ENCODE measurements at regions not wholly inside any gene's neighbourhood (a gene's known extent, or its start where the extent isn't known, plus 50 kb on each side); places are given as distances from the start of the nearest gene placed in this dataset.

DNA sequence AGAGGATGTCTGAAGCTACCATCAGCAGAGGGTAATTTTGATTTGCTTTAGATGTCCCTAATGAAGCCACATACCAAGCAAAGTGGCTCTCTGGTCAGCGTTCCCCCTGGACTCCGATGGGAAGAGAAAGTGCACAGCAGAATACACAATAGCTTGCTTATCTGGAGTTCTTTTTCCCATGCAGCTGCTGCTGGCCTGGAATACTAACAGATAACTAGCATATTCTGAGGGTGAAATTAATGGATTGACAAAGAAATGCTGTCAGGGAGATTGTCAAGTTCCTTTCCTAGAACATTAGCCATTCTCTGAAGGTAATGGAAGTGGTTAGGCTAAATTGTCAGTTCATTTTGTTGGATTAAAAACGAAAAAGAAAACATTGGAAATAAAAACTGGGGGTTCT is 391.3 kb downstream of the FLRT2 start (continued):
- TF ChIP-seq, protein P1, sequence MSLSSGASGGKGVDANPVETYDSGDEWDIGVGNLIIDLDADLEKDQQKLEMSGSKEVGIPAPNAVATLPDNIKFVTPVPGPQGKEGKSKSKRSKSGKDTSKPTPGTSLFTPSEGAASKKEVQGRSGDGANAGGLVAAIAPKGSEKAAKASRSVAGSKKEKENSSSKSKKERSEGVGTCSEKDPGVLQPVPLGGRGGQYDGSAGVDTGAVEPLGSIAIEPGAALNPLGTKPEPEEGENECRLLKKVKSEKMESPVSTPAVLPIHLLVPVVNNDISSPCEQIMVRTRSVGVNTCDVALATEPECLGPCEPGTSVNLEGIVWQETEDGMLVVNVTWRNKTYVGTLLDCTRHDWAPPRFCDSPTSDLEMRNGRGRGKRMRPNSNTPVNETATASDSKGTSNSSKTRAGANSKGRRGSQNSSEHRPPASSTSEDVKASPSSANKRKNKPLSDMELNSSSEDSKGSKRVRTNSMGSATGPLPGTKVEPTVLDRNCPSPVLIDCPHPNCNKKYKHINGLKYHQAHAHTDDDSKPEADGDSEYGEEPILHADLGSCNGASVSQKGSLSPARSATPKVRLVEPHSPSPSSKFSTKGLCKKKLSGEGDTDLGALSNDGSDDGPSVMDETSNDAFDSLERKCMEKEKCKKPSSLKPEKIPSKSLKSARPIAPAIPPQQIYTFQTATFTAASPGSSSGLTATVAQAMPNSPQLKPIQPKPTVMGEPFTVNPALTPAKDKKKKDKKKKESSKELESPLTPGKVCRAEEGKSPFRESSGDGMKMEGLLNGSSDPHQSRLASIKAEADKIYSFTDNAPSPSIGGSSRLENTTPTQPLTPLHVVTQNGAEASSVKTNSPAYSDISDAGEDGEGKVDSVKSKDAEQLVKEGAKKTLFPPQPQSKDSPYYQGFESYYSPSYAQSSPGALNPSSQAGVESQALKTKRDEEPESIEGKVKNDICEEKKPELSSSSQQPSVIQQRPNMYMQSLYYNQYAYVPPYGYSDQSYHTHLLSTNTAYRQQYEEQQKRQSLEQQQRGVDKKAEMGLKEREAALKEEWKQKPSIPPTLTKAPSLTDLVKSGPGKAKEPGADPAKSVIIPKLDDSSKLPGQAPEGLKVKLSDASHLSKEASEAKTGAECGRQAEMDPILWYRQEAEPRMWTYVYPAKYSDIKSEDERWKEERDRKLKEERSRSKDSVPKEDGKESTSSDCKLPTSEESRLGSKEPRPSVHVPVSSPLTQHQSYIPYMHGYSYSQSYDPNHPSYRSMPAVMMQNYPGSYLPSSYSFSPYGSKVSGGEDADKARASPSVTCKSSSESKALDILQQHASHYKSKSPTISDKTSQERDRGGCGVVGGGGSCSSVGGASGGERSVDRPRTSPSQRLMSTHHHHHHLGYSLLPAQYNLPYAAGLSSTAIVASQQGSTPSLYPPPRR (CRISPR knock-in tag; IDR thresholded peaks at IDR 0.05; ENCODE audit: borderline replicate concordance), result no peak
- TF ChIP-seq ZNF160 (CRISPR knock-in tag; IDR thresholded peaks at IDR 0.05), result no peak
- no peak for TF ChIP-seq SOX13 (IDR thresholded peaks at IDR 0.05)
- no peak for TF ChIP-seq SOX13 (CRISPR knock-in tag; conservative IDR thresholded peaks at IDR 0.05 in 1 of 2, IDR thresholded peaks at IDR 0.05 in 1 of 2)

DNA sequence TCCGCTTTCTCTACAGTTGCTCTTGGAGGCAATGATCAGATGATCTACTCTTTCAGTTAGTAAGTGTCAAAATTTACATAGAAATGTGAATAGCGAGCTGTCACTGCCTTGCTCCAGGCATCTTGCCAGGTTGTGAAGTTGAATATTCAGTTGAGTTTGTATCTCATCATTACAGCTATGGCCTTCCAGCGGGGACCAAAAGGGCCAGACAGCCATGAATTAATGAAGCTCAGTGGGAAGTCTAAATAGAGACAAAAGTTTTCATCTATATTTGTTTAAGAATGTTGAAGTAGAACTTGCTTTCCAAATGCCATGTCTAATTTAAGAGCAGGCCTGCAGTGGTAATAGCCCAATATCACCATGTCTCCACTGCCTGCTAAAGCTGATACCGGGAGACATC is 387.8 kb downstream of the FLRT2 start:
- H3K4me2 ChIP-seq (ENCODE audit: low read depth, low read length), result no peak overlapping the region
- DNase-seq (ENCODE audit: low spot score) (no peak), FAIRE-seq (no peak), ATAC-seq (no peak)
- H3K27ac ChIP-seq (ENCODE audit: extremely low read length, insufficient read depth, low read length), result no peak overlapping the region
- no peak for TF ChIP-seq RELA (CRISPR knock-in tag; IDR thresholded peaks at IDR 0.05)
- TF ChIP-seq, protein P2, sequence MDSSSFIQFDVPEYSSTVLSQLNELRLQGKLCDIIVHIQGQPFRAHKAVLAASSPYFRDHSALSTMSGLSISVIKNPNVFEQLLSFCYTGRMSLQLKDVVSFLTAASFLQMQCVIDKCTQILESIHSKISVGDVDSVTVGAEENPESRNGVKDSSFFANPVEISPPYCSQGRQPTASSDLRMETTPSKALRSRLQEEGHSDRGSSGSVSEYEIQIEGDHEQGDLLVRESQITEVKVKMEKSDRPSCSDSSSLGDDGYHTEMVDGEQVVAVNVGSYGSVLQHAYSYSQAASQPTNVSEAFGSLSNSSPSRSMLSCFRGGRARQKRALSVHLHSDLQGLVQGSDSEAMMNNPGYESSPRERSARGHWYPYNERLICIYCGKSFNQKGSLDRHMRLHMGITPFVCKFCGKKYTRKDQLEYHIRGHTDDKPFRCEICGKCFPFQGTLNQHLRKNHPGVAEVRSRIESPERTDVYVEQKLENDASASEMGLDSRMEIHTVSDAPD (CRISPR knock-in tag; IDR thresholded peaks at IDR 0.05), result no peak
- TF ChIP-seq ZSCAN30 (CRISPR knock-in tag; IDR thresholded peaks at IDR 0.05), result no peak
- TF ChIP-seq, protein P3, sequence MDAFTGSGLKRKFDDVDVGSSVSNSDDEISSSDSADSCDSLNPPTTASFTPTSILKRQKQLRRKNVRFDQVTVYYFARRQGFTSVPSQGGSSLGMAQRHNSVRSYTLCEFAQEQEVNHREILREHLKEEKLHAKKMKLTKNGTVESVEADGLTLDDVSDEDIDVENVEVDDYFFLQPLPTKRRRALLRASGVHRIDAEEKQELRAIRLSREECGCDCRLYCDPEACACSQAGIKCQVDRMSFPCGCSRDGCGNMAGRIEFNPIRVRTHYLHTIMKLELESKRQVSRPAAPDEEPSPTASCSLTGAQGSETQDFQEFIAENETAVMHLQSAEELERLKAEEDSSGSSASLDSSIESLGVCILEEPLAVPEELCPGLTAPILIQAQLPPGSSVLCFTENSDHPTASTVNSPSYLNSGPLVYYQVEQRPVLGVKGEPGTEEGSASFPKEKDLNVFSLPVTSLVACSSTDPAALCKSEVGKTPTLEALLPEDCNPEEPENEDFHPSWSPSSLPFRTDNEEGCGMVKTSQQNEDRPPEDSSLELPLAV (CRISPR knock-in tag; conservative IDR thresholded peaks at IDR 0.05; ENCODE audit: low read depth), result no peak
- no peaks in the 10 kb centered on the region for H3K79me2 ChIP-seq (ENCODE audit: insufficient read depth, low read length)
- intact Hi-C loops (cut with micrococcal nuclease; ENCODE audit: unreplicated experiment), result no loop called here
- no peaks in the 10 kb centered on the region for H4K20me1 ChIP-seq (ENCODE audit: insufficient read depth, low read length)
- H3K27me3 ChIP-seq (ENCODE audit: control insufficient read depth in 1 of 2, insufficient read depth in 2 of 2, low read length in 2 of 2), result no peaks in the 10 kb centered on the region
- no peaks in the 10 kb centered on the region for H3K36me3 ChIP-seq (replicated peaks in 1 of 2; ENCODE audit: control insufficient read depth in 1 of 2, insufficient read depth in 2 of 2, low read length in 2 of 2)
- no peak overlapping the region for H2AFZ ChIP-seq (ENCODE audit: low read length)
- H3K4me3 ChIP-seq (replicated peaks in 1 of 3; ENCODE audit: insufficient read depth in 1 of 3, low read depth in 2 of 3, low read length in 3 of 3), result no peak overlapping the region
- H3K9me3 ChIP-seq (ENCODE audit: low read length), result peaks cover 74% of the 10 kb centered on the region
- ChIA-PET POLR2A (no interaction called here), CTCF (ENCODE audit: low intra/inter-chr PET ratio, low total read pairs) (no interaction called here)
- no TSS peak for BruUV-seq (replicated peaks)
- no peaks in the 10 kb centered on the region for H3K4me1 ChIP-seq (ENCODE audit: insufficient read depth, low read length)
- WGBS (ENCODE audit: low lambda C conversion rate), result 3% methylated on average over 4 of the region's 4 CpGs
- in situ Hi-C loops (cut with HindIII; ENCODE audit: extremely low pct_ligation_motif_present, low pct_unique_long_range_greater_than_20kb), result no loop called here
- H3K9ac ChIP-seq (ENCODE audit: insufficient read depth, low read depth, low read length), result no peak overlapping the region
